ENCODE measurements at regions not wholly inside any gene's neighbourhood (a gene's known extent, or its start where the extent isn't known, plus 50 kb on each side); places are given as distances from the start of the nearest gene placed in this dataset.

GRCh38 chr14:106813477-106813823 is 1287.1 kb downstream of the TMEM121 start:
- TF ChIP-seq POLR2A (IDR thresholded peaks at IDR 0.05; ENCODE audit: low read depth, low read length) (no peak), CTCF (IDR thresholded peaks at IDR 0.05; ENCODE audit: extremely low read depth in 1 of 2, insufficient read depth in 1 of 2, low read depth in 1 of 2, low read length in 2 of 2) (no peak), MYC (IDR thresholded peaks at IDR 0.05; ENCODE audit: low read depth, low read length) (no peak), EZH2 (IDR thresholded peaks at IDR 0.05; ENCODE audit: borderline replicate concordance, low read depth, low read length, severe bottlenecking) (no peak), MAX (IDR thresholded peaks at IDR 0.05; ENCODE audit: insufficient read depth, insufficient read length) (no peak), JUN (IDR thresholded peaks at IDR 0.05; ENCODE audit: borderline replicate concordance, insufficient read depth, insufficient read length, low read depth) (no peak), POLR2AphosphoS5 (IDR thresholded peaks at IDR 0.05; ENCODE audit: insufficient read depth, low read depth, low read length) (no peak)

Data from endothelial cell of umbilical vein (primary cell).